Cardiac muscle cell (in vitro differentiated cells and primary cell): ENCODE measurements at regions not wholly inside any gene's neighbourhood (a gene's known extent, or its start where the extent isn't known, plus 50 kb on each side); places are given as distances from the start of the nearest gene placed in this dataset.

Experiments
- DNase-seq, 2 donors: peaks; one replicate each; pipeline versions ENCODE4 v3.0.0 to v3.0.0-alpha.2; 2010 to 2017; ENCODE audit warnings: low read depth in 1 of 2, low spot score in 1 of 2
- H3K27ac ChIP-seq: fragments of 200-600 bp; sonication (generic); 2 replicates; pipeline ENCODE4 v1.5.1; 2016
- H3K27me3 ChIP-seq: fragments of 200-600 bp; sonication (generic); 2 replicates; pipeline ENCODE4 v1.6.0; 2016; ENCODE audit warnings: control low read depth
- H3K36me3 ChIP-seq: fragments of 200-600 bp; sonication (generic); 2 replicates; pipeline ENCODE4 v1.5.1; 2016; ENCODE audit warnings: control low read depth
- H3K4me1 ChIP-seq: fragments of 200-600 bp; sonication (generic); 2 replicates; pipeline ENCODE4 v1.8.1; 2017; ENCODE audit warnings: low read depth, mild to moderate bottlenecking, mixed run types
- H3K4me3 ChIP-seq: fragments of 200-600 bp; sonication (generic); 2 replicates; pipeline ENCODE4 v1.5.1; 2016; ENCODE audit warnings: mild to moderate bottlenecking
- H3K9me3 ChIP-seq: fragments of 200-600 bp; sonication (generic); 2 replicates; pipeline ENCODE4 v1.5.1; 2017; ENCODE audit warnings: low read depth, mild to moderate bottlenecking, control low read depth
- CTCF ChIP-seq: IDR thresholded peaks from 2 replicates; pipeline ENCODE4 v1.5.1; 2012; ENCODE audit warnings: low read depth, mild to moderate bottlenecking, low read length

GRCh38 chr11:64474680-64475079 lies 81.1 kb upstream of the SLC22A11 start:
- no peak for TF ChIP-seq CTCF
- no peaks in the 10 kb centered on the region for H3K4me1 ChIP-seq
- H3K27ac ChIP-seq, result no peak overlapping the region
- H3K9me3 ChIP-seq, result no peaks in the 10 kb centered on the region
- H3K36me3 ChIP-seq, result no peaks in the 10 kb centered on the region
- H3K4me3 ChIP-seq, result no peak overlapping the region
- DNase-seq, result no peak
- H3K27me3 ChIP-seq, result peaks cover 4% of the 10 kb centered on the region

- H3K36me3 ChIP-seq, result no peaks in the 10 kb centered on the region
- no peaks in the 10 kb centered on the region for H3K9me3 ChIP-seq
- no peaks in the 10 kb centered on the region for H3K4me1 ChIP-seq
- H3K27me3 ChIP-seq, result no peaks in the 10 kb centered on the region
- no peak overlapping the region for H3K27ac ChIP-seq
- no peak for DNase-seq
- H3K4me3 ChIP-seq, result no peak overlapping the region
- no peak for TF ChIP-seq CTCF
These were observed 80.6 kb upstream of the SLC22A11 start for GRCh38 chr11:64475145-64475544.

GRCh38 chr11:64476881-64477280 lies 78.9 kb upstream of the SLC22A11 start:
- no peak for TF ChIP-seq CTCF
- Histone ChIP-seq H3K36me3 (no peaks in the 10 kb centered on the region), H3K27me3 (no peaks in the 10 kb centered on the region), H3K27ac (no peak overlapping the region), H3K4me1 (no peaks in the 10 kb centered on the region), H3K4me3 (no peak overlapping the region), H3K9me3 (no peaks in the 10 kb centered on the region)
- DNase-seq, result no peak

GRCh38 chr11:64477675-64478074 lies 78.1 kb upstream of the SLC22A11 start:
- no peak for DNase-seq
- Histone ChIP-seq H3K9me3 (no peaks in the 10 kb centered on the region), H3K4me1 (no peaks in the 10 kb centered on the region), H3K4me3 (no peak overlapping the region), H3K27ac (no peak overlapping the region), H3K27me3 (no peaks in the 10 kb centered on the region), H3K36me3 (no peaks in the 10 kb centered on the region)
- no peak for TF ChIP-seq CTCF

- Histone ChIP-seq H3K9me3 (no peaks in the 10 kb centered on the region), H3K36me3 (no peaks in the 10 kb centered on the region), H3K4me3 (no peak overlapping the region), H3K4me1 (no peaks in the 10 kb centered on the region), H3K27me3 (peaks cover 4% of the 10 kb centered on the region), H3K27ac (no peak overlapping the region)
- DNase-seq, result no peak
- TF ChIP-seq CTCF, result no peak
These were observed 73.2 kb upstream of the SLC22A11 start for GRCh38 chr11:64482588-64482987.
